Endothelial cell of umbilical vein (primary cell): ENCODE measurements at regions not wholly inside any gene's neighbourhood (a gene's known extent, or its start where the extent isn't known, plus 50 kb on each side); places are given as distances from the start of the nearest gene placed in this dataset.

Experiments
- BruUV-seq: library from RNA; stranded (reverse); fragments of 400-500 nt; replicated peaks from 2 replicates; lab custom pipeline; 2021; lab: Mats Ljungman, UMichigan
- CTCF ChIA-PET: fragments of 300-600, 350-600 bp; sonication (Branson Sonifier 250); formaldehyde crosslinking; loops from one replicate; lab custom pipeline; 2021; ENCODE audit warnings: antibody characterized with exemption, inconsistent platforms; lab: Charles Lee
- POLR2A ChIA-PET: fragments of 300-600, 350-600 bp; sonication (Branson Sonifier 250); formaldehyde crosslinking; loops from one replicate; lab custom pipeline; 2021; ENCODE audit warnings: antibody characterized with exemption, inconsistent platforms; lab: Charles Lee
- DNase-seq: peaks from one replicate; pipeline ENCODE4 v3.0.0-alpha.2; 2011; ENCODE audit warnings: low read depth, low spot score
- FAIRE-seq: peaks from 2 replicates; lab custom pipeline; 2011; peaks lifted over from hg19 to GRCh38; lab: Jason Lieb, UNC
- H2AFZ ChIP-seq: 2 replicates; pipeline ENCODE4 v1.6.0; 2012; ENCODE audit warnings: low read depth, low read length, control low read depth, inconsistent platforms
- H3K27ac ChIP-seq: 2 replicates; pipeline ENCODE4 v1.5.1; 2011; ENCODE audit warnings: low read depth, mild to moderate bottlenecking, control low read depth, low read length, moderate library complexity; ENCODE audit not compliant: insufficient read depth
- H3K27me3 ChIP-seq, 2 experiments: 2 replicates each; pipeline versions ENCODE4 v1.6.0 to v1.6.1; 2011; ENCODE audit warnings: low read length in 2 of 2, mixed read lengths in 1 of 2; ENCODE audit not compliant: control insufficient read depth in 2 of 2, insufficient read depth in 2 of 2
- H3K36me3 ChIP-seq, 2 experiments: 2 replicates in 1 of 2; 3 replicates in 1 of 2; pipeline ENCODE4 v1.5.1; 2011; ENCODE audit warnings: low read length in 2 of 2, mild to moderate bottlenecking in 1 of 2, moderate library complexity in 1 of 2; ENCODE audit not compliant: control insufficient read depth in 2 of 2, insufficient read depth in 2 of 2; ENCODE audit errors: extremely low read depth in 1 of 2
- H3K4me1 ChIP-seq: 3 replicates; pipeline ENCODE4 v1.5.1; 2011; ENCODE audit warnings: mild to moderate bottlenecking, low read length; ENCODE audit not compliant: control insufficient read depth, insufficient read depth; ENCODE audit errors: extremely low read depth
- H3K4me2 ChIP-seq: 2 replicates; pipeline ENCODE4 v1.6.1; 2011; ENCODE audit warnings: low read length, control low read depth, mixed read lengths; ENCODE audit not compliant: insufficient read depth
- H3K4me3 ChIP-seq, 3 experiments: fragments of 200-600 bp in 1 of 3; sonication (generic), shearing (Covaris generic) in 1 of 3; replicated peaks in 1 of 3; 2 replicates each; pipeline ENCODE4 v1.5.1; 2011 to 2016; ENCODE audit warnings: control low read depth in 3 of 3, low read length in 3 of 3, mild to moderate bottlenecking in 2 of 3, inconsistent platforms in 1 of 3, low read depth in 1 of 3, moderate library complexity in 1 of 3; ENCODE audit not compliant: insufficient read depth in 1 of 3
- H3K79me2 ChIP-seq: 2 replicates; pipeline ENCODE4 v1.6.0; 2012; ENCODE audit warnings: low read length, inconsistent platforms; ENCODE audit not compliant: control insufficient read depth, insufficient read depth
- H3K9ac ChIP-seq: replicated peaks from 2 replicates; pipeline ENCODE3; 2011; ENCODE audit warnings: low read length, control low read depth; ENCODE audit not compliant: insufficient read depth; ENCODE audit errors: extremely low read depth
- H3K9me1 ChIP-seq: replicated peaks from 3 replicates; pipeline ENCODE4 v1.6.0; 2011; ENCODE audit warnings: mild to moderate bottlenecking, low read length; ENCODE audit not compliant: control insufficient read depth, insufficient read depth; ENCODE audit errors: extremely low read depth
- H3K9me3 ChIP-seq: replicated peaks from 2 replicates; pipeline ENCODE4 v1.5.1; 2012; ENCODE audit warnings: low read length, inconsistent platforms; ENCODE audit not compliant: control insufficient read depth, insufficient read depth
- H4K20me1 ChIP-seq: replicated peaks from 2 replicates; pipeline ENCODE3; 2011; ENCODE audit warnings: mild to moderate bottlenecking, low read length; ENCODE audit not compliant: control insufficient read depth, insufficient read depth; ENCODE audit errors: extremely low read depth
- CTCF ChIP-seq, 2 donors: IDR thresholded peaks; 1 replicate in 1 of 2; 2 replicates in 1 of 2; pipeline ENCODE4 v1.5.1; 2011; ENCODE audit warnings: low read length in 2 of 2, mild to moderate bottlenecking in 2 of 2, moderate library complexity in 2 of 2, control low read depth in 1 of 2, inconsistent platforms in 1 of 2, low read depth in 1 of 2; ENCODE audit not compliant: insufficient read depth in 1 of 2; ENCODE audit errors: extremely low read depth in 1 of 2
- EZH2 ChIP-seq: IDR thresholded peaks from 2 replicates; pipeline ENCODE4 v1.6.1; 2012; ENCODE audit warnings: borderline replicate concordance, low read depth, mild to moderate bottlenecking, moderate library complexity, low read length, inconsistent platforms; ENCODE audit not compliant: severe bottlenecking
- FOS ChIP-seq: IDR thresholded peaks from 2 replicates; pipeline ENCODE4 v1.6.1; 2011; ENCODE audit warnings: mild to moderate bottlenecking, low read length, moderate library complexity, borderline replicate concordance; ENCODE audit not compliant: insufficient read depth
- GATA2 ChIP-seq: IDR thresholded peaks from 2 replicates; pipeline ENCODE4 v1.7.0; 2011; ENCODE audit warnings: low read depth, mild to moderate bottlenecking, moderate library complexity, mixed read lengths, low read length; ENCODE audit not compliant: insufficient read length, insufficient read depth
- JUN ChIP-seq: IDR thresholded peaks from 2 replicates; pipeline ENCODE4 v1.6.1; 2011; ENCODE audit warnings: borderline replicate concordance, low read depth; ENCODE audit not compliant: insufficient read length, insufficient read depth
- MAX ChIP-seq: IDR thresholded peaks from 2 replicates; pipeline ENCODE4 v1.6.1; 2011; ENCODE audit not compliant: insufficient read depth, insufficient read length
- MYC ChIP-seq: IDR thresholded peaks from one replicate; pipeline ENCODE4 v1.6.1; 2011; ENCODE audit warnings: mild to moderate bottlenecking, low read depth, low read length
- POLR2A ChIP-seq: IDR thresholded peaks from 2 replicates; pipeline ENCODE4 v1.6.1; 2012; ENCODE audit warnings: low read depth, mild to moderate bottlenecking, control low read depth, low read length
- POLR2AphosphoS5 ChIP-seq: IDR thresholded peaks from 2 replicates; pipeline ENCODE4 v1.6.1; 2012; ENCODE audit warnings: low read depth, mild to moderate bottlenecking, control low read depth, low read length, moderate library complexity; ENCODE audit not compliant: insufficient read depth
- dilution Hi-C: fragments of 300-500 bp; cut with MboI; formaldehyde crosslinking; loops from one replicate; pipeline ENCODE4 v1.15.0; 2019; ENCODE audit warnings: low sequenced_read_pairs; ENCODE audit not compliant: extremely low pct_ligation_motif_present
- intact Hi-C: fragments of 100-400 bp; cut with micrococcal nuclease; formaldehyde crosslinking; loops from one replicate; pipeline ENCODE4 v1.10.0; 2022

- DNase-seq (no peak), FAIRE-seq (no peak)
- no peaks in the 10 kb centered on the region for H3K27me3 ChIP-seq
- H4K20me1 ChIP-seq, result no peaks in the 10 kb centered on the region
- no peak overlapping the region for H2AFZ ChIP-seq
- H3K4me1 ChIP-seq, result peaks cover 12% of the 10 kb centered on the region
- intact Hi-C loops (loop anchor here (1.0 to 2.0 kb wide), 3 partner anchors 9 to 86 kb away; no protein-coding TSS in a partner anchor), dilution Hi-C loops (no loop called here)
- no peaks in the 10 kb centered on the region for H3K79me2 ChIP-seq
- no peaks in the 10 kb centered on the region for H3K9me3 ChIP-seq
- H3K4me3 ChIP-seq, result no peak overlapping the region
- no peaks in the 10 kb centered on the region for H3K9me1 ChIP-seq
- H3K27ac ChIP-seq, result peak overlapping the region; percentile 29
- H3K4me2 ChIP-seq, result no peak overlapping the region
- CTCF ChIA-PET, result interaction anchor here (1.0 to 1.4 kb wide), 3 partner anchors 10 to 26 kb away, joined by 3 to 4 read pairs (median 3); no protein-coding TSS in a partner anchor
- no peak overlapping the region for H3K9ac ChIP-seq
- POLR2A ChIA-PET, result no interaction called here
- H3K36me3 ChIP-seq, result no peaks in the 10 kb centered on the region
- no peak for TF ChIP-seq CTCF (IDR thresholded peaks at IDR 0.05; ENCODE audit: extremely low read depth in 1 of 2, insufficient read depth in 1 of 2, low read depth in 1 of 2, low read length in 2 of 2)
- no peak for TF ChIP-seq EZH2
- no peak for TF ChIP-seq MYC
- TF ChIP-seq POLR2AphosphoS5, result no peak
- TF ChIP-seq MAX, result no peak
- no peak for TF ChIP-seq JUN
- TF ChIP-seq GATA2, result no peak
- TF ChIP-seq FOS, result no peak
- no peak for TF ChIP-seq POLR2A
- no TSS peak for BruUV-seq
Measured at GRCh38 chr22:27203276-27203660, 545.9 kb downstream of the MIAT start.
